ENCODE measurements at regions not wholly inside any gene's neighbourhood (a gene's known extent, or its start where the extent isn't known, plus 50 kb on each side); places are given as distances from the start of the nearest gene placed in this dataset.

DNA sequence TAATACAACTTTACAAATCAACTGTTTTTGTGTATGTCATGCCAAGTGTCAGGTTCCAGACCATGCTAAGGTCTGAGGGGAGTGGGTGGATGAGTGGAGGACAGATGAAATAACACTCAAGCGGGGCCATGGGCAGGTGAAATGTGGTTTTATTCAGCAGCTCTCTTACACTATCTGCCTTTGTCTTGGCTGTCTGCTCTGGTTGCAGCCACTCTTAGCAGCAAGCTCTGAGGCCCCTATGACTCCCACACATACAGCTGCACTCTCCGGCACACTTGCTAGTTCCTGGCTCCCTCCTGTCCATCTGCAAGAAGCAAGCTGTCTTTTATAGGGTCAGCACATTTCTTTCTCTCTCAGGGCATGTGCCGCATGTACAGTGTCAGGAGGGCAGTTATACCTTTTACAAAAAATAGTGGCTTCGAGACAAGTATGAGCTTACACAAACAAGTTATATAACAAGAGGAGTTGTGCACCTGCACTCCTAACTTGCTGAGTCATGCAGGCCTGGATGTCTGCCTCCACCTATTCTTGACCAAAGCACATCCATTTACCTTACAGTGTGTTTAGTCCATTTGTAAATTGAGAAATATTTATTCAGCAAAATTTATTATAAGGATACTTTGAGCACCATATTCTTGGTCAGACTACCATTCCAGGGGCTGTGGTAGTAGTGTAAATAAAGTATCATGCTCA lies 683.7 kb upstream of the CBLB start (continued):
- TF ChIP-seq FOSL2 (IDR thresholded peaks at IDR 0.05; ENCODE audit: borderline replicate concordance, low read depth) (no peak), SIN3A (IDR thresholded peaks at IDR 0.05; ENCODE audit: borderline replicate concordance, low read depth, low read length) (no peak)

- Histone ChIP-seq H3K4me1 (ENCODE audit: control insufficient read depth in 1 of 2, insufficient read depth in 2 of 2, low read depth in 1 of 2, low read length in 1 of 2) (peaks cover 0 to 6% of the 10 kb centered on the region in 2 experiments; a peak in 1 of 4 replicates), H3K27ac (ENCODE audit: low read depth in 2 of 2, low read length in 1 of 2) (peak overlapping the region in 1 of 2 experiments; percentile 10; a peak in 1 of 4 replicates), H3K27me3 (ENCODE audit: insufficient read depth) (no peaks in the 10 kb centered on the region), H3K79me2 (ENCODE audit: insufficient read depth) (no peaks in the 10 kb centered on the region), H3K9me2 (no peaks in the 10 kb centered on the region), H3K36me3 (replicated peaks in 1 of 2; ENCODE audit: control insufficient read depth in 1 of 2, insufficient read depth in 2 of 2, low read length in 1 of 2) (no peaks in the 10 kb centered on the region), H2AFZ (ENCODE audit: low read depth) (peak overlapping the region; percentile 30), H4K20me1 (ENCODE audit: insufficient read depth) (no peaks in the 10 kb centered on the region), H3K9me3 (no peaks in the 10 kb centered on the region), H3K9ac (no peak overlapping the region), H3K4me2 (no peak overlapping the region), H3K4me3 (ENCODE audit: low read depth in 2 of 2, low read length in 1 of 2) (no peak overlapping the region), H3F3A (replicated peaks; ENCODE audit: insufficient read depth) (no peaks in the 10 kb centered on the region)
- ChIA-PET POLR2A (no interaction called here), CTCF (no interaction called here)
- no peak for DNase-seq
- WGBS (ENCODE audit: low lambda C conversion rate): 75% methylated on average over 3 of the region's 3 CpGs
- no peak for TF ChIP-seq RAD21 (IDR thresholded peaks at IDR 0.05; ENCODE audit: low read length)
- no peak for TF ChIP-seq SMC3 (IDR thresholded peaks at IDR 0.05; ENCODE audit: low read depth, low read length)
- peak; percentile 27; the same call in 1 of the 2 replicates for TF ChIP-seq JUND (IDR thresholded peaks at IDR 0.05)
- peak; percentile 33; the same call in 1 of the 2 replicates for TF ChIP-seq FOSL2 (IDR thresholded peaks at IDR 0.05; ENCODE audit: borderline replicate concordance, low read depth)
- no peak for TF ChIP-seq SIN3A (IDR thresholded peaks at IDR 0.05; ENCODE audit: borderline replicate concordance, low read depth, low read length)
- TF ChIP-seq TAF1 (IDR thresholded peaks at IDR 0.05; ENCODE audit: borderline replicate concordance, low read depth, low read length): no peak
- TF ChIP-seq, protein P1, sequence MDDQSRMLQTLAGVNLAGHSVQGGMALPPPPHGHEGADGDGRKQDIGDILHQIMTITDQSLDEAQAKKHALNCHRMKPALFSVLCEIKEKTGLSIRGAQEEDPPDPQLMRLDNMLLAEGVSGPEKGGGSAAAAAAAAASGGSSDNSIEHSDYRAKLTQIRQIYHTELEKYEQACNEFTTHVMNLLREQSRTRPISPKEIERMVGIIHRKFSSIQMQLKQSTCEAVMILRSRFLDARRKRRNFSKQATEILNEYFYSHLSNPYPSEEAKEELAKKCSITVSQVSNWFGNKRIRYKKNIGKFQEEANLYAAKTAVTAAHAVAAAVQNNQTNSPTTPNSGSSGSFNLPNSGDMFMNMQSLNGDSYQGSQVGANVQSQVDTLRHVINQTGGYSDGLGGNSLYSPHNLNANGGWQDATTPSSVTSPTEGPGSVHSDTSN (IDR thresholded peaks at IDR 0.05): peak; percentile 23; the same call in 1 of the 2 replicates
- TF ChIP-seq ELF1 (IDR thresholded peaks at IDR 0.05): no peak
These were observed 691.7 kb upstream of the CBLB start for GRCh38 chr3:106560451-106560966.

DNA sequence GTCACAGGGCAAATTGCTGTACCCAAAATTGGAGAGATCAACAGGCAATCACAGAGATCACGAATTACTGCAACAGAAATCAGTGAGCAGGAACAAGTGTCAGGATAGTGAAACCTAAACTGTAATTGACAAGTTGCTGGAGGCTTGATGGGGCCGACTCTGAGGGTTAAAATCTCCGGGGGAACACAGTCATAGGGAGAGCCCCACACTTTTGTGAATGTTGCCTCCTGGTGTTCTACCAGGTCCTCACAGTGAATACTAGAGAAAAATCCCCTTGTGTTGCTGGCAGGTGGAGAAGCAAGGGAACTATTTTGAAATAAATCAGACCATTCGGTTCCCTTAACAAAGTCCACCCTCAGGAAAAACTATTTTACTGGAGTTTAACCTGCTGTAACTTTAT lies 697.5 kb upstream of the CBLB start:
- H3K9me2 ChIP-seq: no peaks in the 10 kb centered on the region
- no peak overlapping the region for H3K4me3 ChIP-seq (ENCODE audit: low read depth in 2 of 2, low read length in 1 of 2)
- H3K79me2 ChIP-seq (ENCODE audit: insufficient read depth): no peaks in the 10 kb centered on the region
- peaks cover 0 to 5% of the 10 kb centered on the region in 2 experiments; a peak in 1 of 4 replicates for H3K4me1 ChIP-seq (ENCODE audit: control insufficient read depth in 1 of 2, insufficient read depth in 2 of 2, low read depth in 1 of 2, low read length in 1 of 2)
- no peak for DNase-seq
- TF ChIP-seq RAD21 (IDR thresholded peaks at IDR 0.05; ENCODE audit: low read length): peak; percentile 28
- TF ChIP-seq, protein P2, sequence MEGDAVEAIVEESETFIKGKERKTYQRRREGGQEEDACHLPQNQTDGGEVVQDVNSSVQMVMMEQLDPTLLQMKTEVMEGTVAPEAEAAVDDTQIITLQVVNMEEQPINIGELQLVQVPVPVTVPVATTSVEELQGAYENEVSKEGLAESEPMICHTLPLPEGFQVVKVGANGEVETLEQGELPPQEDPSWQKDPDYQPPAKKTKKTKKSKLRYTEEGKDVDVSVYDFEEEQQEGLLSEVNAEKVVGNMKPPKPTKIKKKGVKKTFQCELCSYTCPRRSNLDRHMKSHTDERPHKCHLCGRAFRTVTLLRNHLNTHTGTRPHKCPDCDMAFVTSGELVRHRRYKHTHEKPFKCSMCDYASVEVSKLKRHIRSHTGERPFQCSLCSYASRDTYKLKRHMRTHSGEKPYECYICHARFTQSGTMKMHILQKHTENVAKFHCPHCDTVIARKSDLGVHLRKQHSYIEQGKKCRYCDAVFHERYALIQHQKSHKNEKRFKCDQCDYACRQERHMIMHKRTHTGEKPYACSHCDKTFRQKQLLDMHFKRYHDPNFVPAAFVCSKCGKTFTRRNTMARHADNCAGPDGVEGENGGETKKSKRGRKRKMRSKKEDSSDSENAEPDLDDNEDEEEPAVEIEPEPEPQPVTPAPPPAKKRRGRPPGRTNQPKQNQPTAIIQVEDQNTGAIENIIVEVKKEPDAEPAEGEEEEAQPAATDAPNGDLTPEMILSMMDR (IDR thresholded peaks at IDR 0.05): no peak
- no peaks in the 10 kb centered on the region for H3F3A ChIP-seq (replicated peaks; ENCODE audit: insufficient read depth)
- no peak overlapping the region for H3K4me2 ChIP-seq
- H2AFZ ChIP-seq (ENCODE audit: low read depth): no peak overlapping the region
- H3K27me3 ChIP-seq (ENCODE audit: insufficient read depth): no peaks in the 10 kb centered on the region
- ChIA-PET CTCF (interaction anchor here (1.6 kb wide), 1 partner anchor 10 kb away, joined by 4 read pairs; no protein-coding TSS in a partner anchor), POLR2A (no interaction called here)
- 53% methylated on average over 4 of the region's 4 CpGs for WGBS (ENCODE audit: low lambda C conversion rate)
- H3K36me3 ChIP-seq (replicated peaks in 1 of 2; ENCODE audit: control insufficient read depth in 1 of 2, insufficient read depth in 2 of 2, low read length in 1 of 2): no peaks in the 10 kb centered on the region
- H4K20me1 ChIP-seq (ENCODE audit: insufficient read depth): no peaks in the 10 kb centered on the region
- no peaks in the 10 kb centered on the region for H3K9me3 ChIP-seq
- no peak overlapping the region for H3K9ac ChIP-seq
- H3K27ac ChIP-seq (ENCODE audit: low read depth in 2 of 2, low read length in 1 of 2): no peak overlapping the region

Data from SK-N-SH (cell line).